Adrenal gland (tissue), 5 donors: ENCODE measurements at regions not wholly inside any gene's neighbourhood (a gene's known extent, or its start where the extent isn't known, plus 50 kb on each side); places are given as distances from the start of the nearest gene placed in this dataset.

Experiments used
- POLR2A ChIP-seq, 2 donors: fragments of 450-650 bp; IDR thresholded peaks; one replicate each; pipeline ENCODE4 v1.6.1; 2017; ENCODE audit warnings: antibody characterized with exemption in 2 of 2, mild to moderate bottlenecking in 2 of 2, moderate library complexity in 1 of 2
- TF ChIP-seq, protein P1 (sequence below), 6 experiments: fragments of 450-650 bp in 4 of 6; fragments of 200-600 bp in 2 of 6; sonication (generic) in 1 of 6; IDR thresholded peaks; 1 replicate in 5 of 6; 2 replicates in 1 of 6; pipeline versions ENCODE4 v1.5.1 to v1.8.0; 2016 to 2021; ENCODE audit warnings: antibody characterized with exemption in 6 of 6, mild to moderate bottlenecking in 2 of 6, moderate library complexity in 1 of 6
- donor health status: DM: no; HTN: no; CAD: no.

DNA sequence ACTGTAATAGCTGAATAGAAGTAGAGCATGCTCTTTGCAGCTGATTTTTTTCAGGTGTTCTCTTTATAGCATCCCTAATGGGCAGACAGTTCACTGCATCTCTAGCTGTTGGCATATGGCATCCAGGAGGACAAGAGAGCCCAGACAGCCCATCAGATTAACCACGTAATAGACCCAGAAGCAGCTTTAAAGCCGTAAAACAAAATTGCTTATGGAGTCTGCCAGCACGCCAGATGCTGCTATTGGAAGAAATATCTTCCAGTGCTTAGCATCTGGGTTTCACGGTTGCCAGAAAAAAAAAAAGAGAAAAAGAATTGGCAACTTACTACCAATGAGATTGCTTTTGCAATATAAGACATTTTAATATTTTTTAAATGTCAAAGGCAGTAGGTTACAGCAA is 869.4 kb upstream of the NUDT12 start:
- TF ChIP-seq, protein P1, sequence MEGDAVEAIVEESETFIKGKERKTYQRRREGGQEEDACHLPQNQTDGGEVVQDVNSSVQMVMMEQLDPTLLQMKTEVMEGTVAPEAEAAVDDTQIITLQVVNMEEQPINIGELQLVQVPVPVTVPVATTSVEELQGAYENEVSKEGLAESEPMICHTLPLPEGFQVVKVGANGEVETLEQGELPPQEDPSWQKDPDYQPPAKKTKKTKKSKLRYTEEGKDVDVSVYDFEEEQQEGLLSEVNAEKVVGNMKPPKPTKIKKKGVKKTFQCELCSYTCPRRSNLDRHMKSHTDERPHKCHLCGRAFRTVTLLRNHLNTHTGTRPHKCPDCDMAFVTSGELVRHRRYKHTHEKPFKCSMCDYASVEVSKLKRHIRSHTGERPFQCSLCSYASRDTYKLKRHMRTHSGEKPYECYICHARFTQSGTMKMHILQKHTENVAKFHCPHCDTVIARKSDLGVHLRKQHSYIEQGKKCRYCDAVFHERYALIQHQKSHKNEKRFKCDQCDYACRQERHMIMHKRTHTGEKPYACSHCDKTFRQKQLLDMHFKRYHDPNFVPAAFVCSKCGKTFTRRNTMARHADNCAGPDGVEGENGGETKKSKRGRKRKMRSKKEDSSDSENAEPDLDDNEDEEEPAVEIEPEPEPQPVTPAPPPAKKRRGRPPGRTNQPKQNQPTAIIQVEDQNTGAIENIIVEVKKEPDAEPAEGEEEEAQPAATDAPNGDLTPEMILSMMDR (IDR thresholded peaks at IDR 0.05) = no peak
- no peak for TF ChIP-seq POLR2A (IDR thresholded peaks at IDR 0.05)
